ENCODE measurements at regions not wholly inside any gene's neighbourhood (a gene's known extent, or its start where the extent isn't known, plus 50 kb on each side); places are given as distances from the start of the nearest gene placed in this dataset.

- TF ChIP-seq CTCF (IDR thresholded peaks at IDR 0.05 in 4 of 5, conservative IDR thresholded peaks at IDR 0.05 in 1 of 5) = no peak
- TF ChIP-seq POLR2A (IDR thresholded peaks at IDR 0.05) = no peak
Measured at GRCh38 chr11:82536706-82537105, 197.0 kb downstream of the FAM181B start.

All from gastrocnemius medialis (tissue), 4 donors.